Immature natural killer cell (primary cell): ENCODE measurements at regions not wholly inside any gene's neighbourhood (a gene's known extent, or its start where the extent isn't known, plus 50 kb on each side); places are given as distances from the start of the nearest gene placed in this dataset.

Experiments
- DNase-seq, 3 donors: peaks; one replicate each; pipeline ENCODE4 v3.0.0; 2022; ENCODE audit warnings: mixed read lengths in 1 of 3
- H3K27ac Mint-ChIP-seq, 6 donors: one replicate each; pipeline ENCODE4 v1.8.0; 2020; ENCODE audit warnings: mixed read lengths in 6 of 6, mild to moderate bottlenecking in 5 of 6, inconsistent platforms in 4 of 6, moderate library complexity in 3 of 6
- H3K27me3 Mint-ChIP-seq, 3 donors: one replicate each; pipeline ENCODE4 v1.8.0; 2020 to 2021; ENCODE audit warnings: low read depth in 3 of 3, mild to moderate bottlenecking in 3 of 3, mixed read lengths in 3 of 3, moderate library complexity in 3 of 3, inconsistent platforms in 1 of 3
- H3K36me3 Mint-ChIP-seq, 3 donors: one replicate each; pipeline ENCODE4 v1.8.0; 2020; ENCODE audit warnings: mixed read lengths in 3 of 3, inconsistent platforms in 2 of 3, mild to moderate bottlenecking in 2 of 3
- H3K4me1 Mint-ChIP-seq, 2 donors: one replicate each; pipeline ENCODE4 v1.8.0; 2020; ENCODE audit warnings: inconsistent platforms in 2 of 2, mild to moderate bottlenecking in 2 of 2, mixed read lengths in 2 of 2, moderate library complexity in 1 of 2
- H3K4me3 Mint-ChIP-seq, 5 donors: one replicate each; pipeline ENCODE4 v1.8.0; 2020; ENCODE audit warnings: mild to moderate bottlenecking in 5 of 5, mixed read lengths in 5 of 5, inconsistent platforms in 3 of 5, moderate library complexity in 3 of 5
- H3K9me3 Mint-ChIP-seq, 6 donors: one replicate each; pipeline ENCODE4 v1.8.0; 2020; ENCODE audit warnings: mild to moderate bottlenecking in 6 of 6, mixed read lengths in 6 of 6, inconsistent platforms in 4 of 6, moderate library complexity in 3 of 6

- H3K27ac Mint-ChIP-seq = no peak overlapping the region
- peaks cover 0 to 2% (median 0%) of the 10 kb centered on the region in 3 donors for H3K27me3 Mint-ChIP-seq
- no peak for DNase-seq
- H3K36me3 Mint-ChIP-seq = no peaks in the 10 kb centered on the region
- H3K4me1 Mint-ChIP-seq = no peaks in the 10 kb centered on the region
- H3K9me3 Mint-ChIP-seq = peaks cover 4 to 22% (median 6%) of the 10 kb centered on the region in 6 donors
- no peak overlapping the region for H3K4me3 Mint-ChIP-seq
These were observed 220.3 kb upstream of the LYPLAL1 start for GRCh38 chr1:218953386-218953785.

- DNase-seq = no peak
- Mint-ChIP-seq H3K9me3 (peaks cover 0 to 24% (median 6%) of the 10 kb centered on the region in 6 donors), H3K4me3 (no peak overlapping the region), H3K27me3 (no peaks in the 10 kb centered on the region), H3K27ac (no peak overlapping the region), H3K4me1 (no peaks in the 10 kb centered on the region), H3K36me3 (no peaks in the 10 kb centered on the region)
These were observed 215.7 kb upstream of the LYPLAL1 start for GRCh38 chr1:218957971-218958370.

GRCh38 chr1:218959784-218960183 is 213.9 kb upstream of the LYPLAL1 start:
- H3K27me3 Mint-ChIP-seq = no peaks in the 10 kb centered on the region
- H3K9me3 Mint-ChIP-seq = peaks cover 0 to 24% (median 6%) of the 10 kb centered on the region in 6 donors
- no peak overlapping the region for H3K27ac Mint-ChIP-seq
- H3K36me3 Mint-ChIP-seq = no peaks in the 10 kb centered on the region
- H3K4me3 Mint-ChIP-seq = no peak overlapping the region
- no peaks in the 10 kb centered on the region for H3K4me1 Mint-ChIP-seq
- no peak for DNase-seq

GRCh38 chr1:218964471-218965185 is 209.1 kb upstream of the LYPLAL1 start:
- H3K4me3 Mint-ChIP-seq = no peak overlapping the region
- DNase-seq = no peak
- no peaks in the 10 kb centered on the region for H3K4me1 Mint-ChIP-seq
- no peaks in the 10 kb centered on the region for H3K27me3 Mint-ChIP-seq
- H3K27ac Mint-ChIP-seq = no peak overlapping the region
- no peaks in the 10 kb centered on the region for H3K36me3 Mint-ChIP-seq
- peaks cover 0 to 20% (median 7%) of the 10 kb centered on the region in 6 donors for H3K9me3 Mint-ChIP-seq

- no peak for DNase-seq
- Mint-ChIP-seq H3K27me3 (peaks cover 0 to under 1% (median 0%) of the 10 kb centered on the region in 3 donors), H3K4me1 (no peaks in the 10 kb centered on the region), H3K9me3 (peaks cover 3 to 19% (median 7%) of the 10 kb centered on the region in 6 donors), H3K27ac (no peak overlapping the region), H3K36me3 (no peaks in the 10 kb centered on the region), H3K4me3 (no peak overlapping the region)
These were observed 207.9 kb upstream of the LYPLAL1 start for GRCh38 chr1:218965821-218966220.

GRCh38 chr1:218967254-218967653 is 206.4 kb upstream of the LYPLAL1 start:
- no peak for DNase-seq
- Mint-ChIP-seq H3K36me3 (no peaks in the 10 kb centered on the region), H3K27me3 (peaks cover 0 to 1% (median 0%) of the 10 kb centered on the region in 3 donors), H3K27ac (no peak overlapping the region), H3K4me1 (no peaks in the 10 kb centered on the region), H3K4me3 (no peak overlapping the region), H3K9me3 (peaks cover 6 to 18% (median 10%) of the 10 kb centered on the region in 6 donors)

- H3K4me1 Mint-ChIP-seq = no peaks in the 10 kb centered on the region
- H3K27me3 Mint-ChIP-seq = peaks cover 0 to 1% (median 0%) of the 10 kb centered on the region in 3 donors
- no peaks in the 10 kb centered on the region for H3K36me3 Mint-ChIP-seq
- no peak for DNase-seq
- H3K9me3 Mint-ChIP-seq = peaks cover 6 to 22% (median 10%) of the 10 kb centered on the region in 6 donors
- no peak overlapping the region for H3K4me3 Mint-ChIP-seq
- H3K27ac Mint-ChIP-seq = no peak overlapping the region
These were observed 205.8 kb upstream of the LYPLAL1 start for GRCh38 chr1:218967836-218968235.

GRCh38 chr1:218969006-218969405 is 204.7 kb upstream of the LYPLAL1 start:
- Mint-ChIP-seq H3K36me3 (no peaks in the 10 kb centered on the region), H3K4me1 (no peaks in the 10 kb centered on the region), H3K9me3 (peaks cover 6 to 27% (median 10%) of the 10 kb centered on the region in 6 donors), H3K27me3 (peaks cover 0 to 1% (median 0%) of the 10 kb centered on the region in 3 donors), H3K27ac (no peak overlapping the region), H3K4me3 (no peak overlapping the region)
- DNase-seq = no peak

- peaks cover 6 to 27% (median 9%) of the 10 kb centered on the region in 6 donors for H3K9me3 Mint-ChIP-seq
These were observed 203.2 kb upstream of the LYPLAL1 start for GRCh38 chr1:218970397-218970990.

GRCh38 chr1:218971156-218971555 is 202.5 kb upstream of the LYPLAL1 start:
- Mint-ChIP-seq H3K27me3 (peaks cover 0 to 1% (median 0%) of the 10 kb centered on the region in 3 donors), H3K36me3 (no peaks in the 10 kb centered on the region), H3K4me1 (no peaks in the 10 kb centered on the region), H3K9me3 (peaks cover 8 to 21% (median 10%) of the 10 kb centered on the region in 6 donors), H3K4me3 (no peak overlapping the region), H3K27ac (no peak overlapping the region)
- DNase-seq = no peak

More at GRCh38 chr1:218970397-218970990, 203.2 kb upstream of the LYPLAL1 start:
- H3K4me1 Mint-ChIP-seq = no peaks in the 10 kb centered on the region
- H3K4me3 Mint-ChIP-seq = no peak overlapping the region
- peaks cover 0 to 1% (median 0%) of the 10 kb centered on the region in 3 donors for H3K27me3 Mint-ChIP-seq
- no peak for DNase-seq
- no peaks in the 10 kb centered on the region for H3K36me3 Mint-ChIP-seq
- H3K27ac Mint-ChIP-seq = no peak overlapping the region

- peaks cover under 1 to 18% (median 3%) of the 10 kb centered on the region in 6 donors for H3K9me3 Mint-ChIP-seq
- no peaks in the 10 kb centered on the region for H3K36me3 Mint-ChIP-seq
- peaks cover 0 to 3% (median 0%) of the 10 kb centered on the region in 3 donors for H3K27me3 Mint-ChIP-seq
- H3K4me1 Mint-ChIP-seq = no peaks in the 10 kb centered on the region
- H3K27ac Mint-ChIP-seq = no peak overlapping the region
- no peak for DNase-seq
- no peak overlapping the region for H3K4me3 Mint-ChIP-seq
These were observed 192.8 kb upstream of the LYPLAL1 start for GRCh38 chr1:218980881-218981280.

- no peaks in the 10 kb centered on the region for H3K4me1 Mint-ChIP-seq
- no peak overlapping the region for H3K4me3 Mint-ChIP-seq
- peaks cover 0 to 23% (median 4%) of the 10 kb centered on the region in 6 donors for H3K9me3 Mint-ChIP-seq
- DNase-seq = no peak
- peaks cover 0 to 3% (median 0%) of the 10 kb centered on the region in 3 donors for H3K27me3 Mint-ChIP-seq
- H3K27ac Mint-ChIP-seq = no peak overlapping the region
- H3K36me3 Mint-ChIP-seq = no peaks in the 10 kb centered on the region
These were observed 191.2 kb upstream of the LYPLAL1 start for GRCh38 chr1:218982482-218982881.

GRCh38 chr1:218983433-218983832 is 190.2 kb upstream of the LYPLAL1 start:
- Mint-ChIP-seq H3K36me3 (no peaks in the 10 kb centered on the region), H3K27ac (no peak overlapping the region), H3K4me1 (no peaks in the 10 kb centered on the region), H3K9me3 (peaks cover 0 to 27% (median 4%) of the 10 kb centered on the region in 6 donors), H3K4me3 (no peak overlapping the region), H3K27me3 (peaks cover 0 to 3% (median 0%) of the 10 kb centered on the region in 3 donors)
- DNase-seq = no peak

GRCh38 chr1:218983848-218984247 is 189.8 kb upstream of the LYPLAL1 start:
- H3K27me3 Mint-ChIP-seq = peaks cover 0 to 3% (median 0%) of the 10 kb centered on the region in 3 donors
- no peak overlapping the region for H3K27ac Mint-ChIP-seq
- DNase-seq = no peak
- H3K36me3 Mint-ChIP-seq = no peaks in the 10 kb centered on the region
- H3K9me3 Mint-ChIP-seq = peaks cover 0 to 29% (median 4%) of the 10 kb centered on the region in 6 donors
- no peak overlapping the region for H3K4me3 Mint-ChIP-seq
- H3K4me1 Mint-ChIP-seq = no peaks in the 10 kb centered on the region
